ENCODE measurements at regions not wholly inside any gene's neighbourhood (a gene's known extent, or its start where the extent isn't known, plus 50 kb on each side); places are given as distances from the start of the nearest gene placed in this dataset.

DNA sequence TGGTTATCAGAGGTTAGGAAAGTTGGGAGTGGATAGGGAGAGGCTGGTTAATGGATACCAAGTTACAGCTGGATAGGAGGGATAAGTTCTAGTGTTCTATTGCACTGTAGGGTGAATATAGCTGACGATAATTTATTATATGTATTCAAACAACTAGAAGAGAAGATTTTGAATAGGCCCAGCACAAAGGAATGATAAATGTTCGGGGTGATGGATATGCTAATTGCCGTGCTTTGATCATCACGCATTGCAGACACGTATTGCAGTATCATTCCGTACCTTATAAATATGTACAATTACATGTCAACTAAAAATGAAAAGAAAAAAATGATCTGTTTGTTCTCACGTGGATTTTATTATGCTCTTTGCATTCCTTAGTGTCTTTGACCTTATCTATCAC, 369.2 kb upstream of the PKDCC start:
- no peak for DNase-seq (ENCODE audit: low read depth in 3 of 3)

DNA sequence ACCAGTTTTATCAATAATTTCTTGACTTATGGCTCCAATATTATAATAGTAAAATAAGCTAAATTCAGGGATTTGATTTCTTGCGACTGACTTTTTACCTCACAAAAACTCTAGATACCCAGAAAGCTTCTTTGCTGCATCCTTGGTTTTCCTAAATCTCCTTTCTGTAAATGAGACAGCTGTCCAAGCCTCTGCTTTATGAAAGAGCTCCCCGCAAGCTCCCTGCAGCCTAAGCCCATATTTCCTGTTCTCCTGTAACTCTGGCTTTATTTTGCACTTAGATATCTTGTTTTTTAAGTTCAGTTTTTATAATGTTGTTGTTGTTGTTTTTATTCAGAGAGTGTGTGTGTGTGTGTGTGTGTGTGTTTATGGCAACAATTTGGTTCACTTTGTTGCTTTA, 361.7 kb upstream of the PKDCC start:
- no peak for DNase-seq (ENCODE audit: low read depth in 3 of 3)

DNA sequence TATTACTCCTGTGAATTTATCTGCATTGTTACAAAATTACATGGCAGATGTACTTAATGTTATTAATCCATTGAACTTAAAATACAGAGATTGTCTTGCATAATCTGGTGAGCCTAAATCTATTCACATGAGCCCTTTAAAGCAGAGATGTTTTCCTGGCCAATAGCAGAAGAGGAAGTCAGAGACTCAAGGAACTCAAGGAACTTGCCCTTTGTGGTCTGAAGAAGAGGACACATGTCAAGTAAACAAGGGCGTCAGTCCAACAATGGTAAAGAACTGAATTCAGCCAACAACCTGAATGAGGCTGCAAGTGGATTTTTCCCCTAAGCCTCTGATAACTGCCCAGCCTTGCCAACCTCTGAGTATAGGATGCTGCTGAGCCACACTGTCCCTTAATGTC, 356.3 kb upstream of the PKDCC start:
- no peak for DNase-seq (ENCODE audit: low read depth in 3 of 3)

GRCh38 chr2:41694536-41695049, 353.2 kb upstream of the PKDCC start:
- no peak for DNase-seq (ENCODE audit: low read depth in 3 of 3)

DNA sequence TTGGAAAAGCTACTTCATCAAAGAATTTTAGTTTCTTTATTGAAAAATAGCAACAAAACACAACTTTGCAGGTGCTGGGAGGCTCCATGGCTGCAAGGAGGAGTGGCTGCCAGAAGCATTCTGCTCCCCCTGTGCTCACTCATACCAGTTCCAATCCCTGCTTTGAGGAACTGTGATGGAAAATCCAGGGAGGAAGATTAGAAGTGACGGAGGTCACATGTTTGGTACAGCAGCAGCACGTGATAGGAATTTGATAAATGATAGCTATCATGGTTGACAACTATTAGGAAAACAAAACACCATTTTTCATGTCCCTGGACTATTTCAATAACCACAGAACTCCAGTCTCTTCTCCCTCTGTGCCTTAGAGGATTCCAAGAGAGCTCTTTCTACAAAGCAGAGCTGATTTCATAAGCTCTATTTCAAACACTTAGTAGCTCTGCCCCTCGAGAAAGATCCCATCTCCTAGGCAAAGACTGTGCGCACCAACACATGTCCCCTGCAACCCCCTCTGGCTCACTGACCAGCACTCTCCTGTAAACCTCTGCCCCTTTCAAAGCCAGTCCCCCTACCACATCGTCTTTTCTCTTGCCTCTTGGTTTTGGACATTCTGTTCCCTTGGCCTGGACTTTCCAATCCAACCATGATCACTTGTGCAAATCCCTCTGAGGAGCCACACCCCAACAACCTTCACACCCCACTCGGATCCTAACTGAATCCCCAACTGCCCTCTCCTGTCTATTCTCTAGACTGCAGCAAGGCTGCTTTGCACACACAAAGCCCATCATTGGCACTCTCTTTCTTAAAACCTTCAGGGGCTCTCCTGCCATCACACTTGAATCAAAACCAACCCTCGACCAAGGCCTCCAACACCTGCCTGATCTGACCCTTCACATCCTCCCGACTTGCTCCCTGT, 352.4 kb upstream of the PKDCC start:
- no peak for DNase-seq (ENCODE audit: low read depth in 3 of 3)

GRCh38 chr2:41697389-41697788, 350.4 kb upstream of the PKDCC start:
- DNase-seq (ENCODE audit: low read depth in 3 of 3): no peak

GRCh38 chr2:41698678-41699422, 349.0 kb upstream of the PKDCC start:
- DNase-seq (ENCODE audit: low read depth in 3 of 3): peak in 1 of 3 experiments; percentile 11

GRCh38 chr2:41701231-41701630, 346.6 kb upstream of the PKDCC start:
- no peak for DNase-seq (ENCODE audit: low read depth in 3 of 3)

DNA sequence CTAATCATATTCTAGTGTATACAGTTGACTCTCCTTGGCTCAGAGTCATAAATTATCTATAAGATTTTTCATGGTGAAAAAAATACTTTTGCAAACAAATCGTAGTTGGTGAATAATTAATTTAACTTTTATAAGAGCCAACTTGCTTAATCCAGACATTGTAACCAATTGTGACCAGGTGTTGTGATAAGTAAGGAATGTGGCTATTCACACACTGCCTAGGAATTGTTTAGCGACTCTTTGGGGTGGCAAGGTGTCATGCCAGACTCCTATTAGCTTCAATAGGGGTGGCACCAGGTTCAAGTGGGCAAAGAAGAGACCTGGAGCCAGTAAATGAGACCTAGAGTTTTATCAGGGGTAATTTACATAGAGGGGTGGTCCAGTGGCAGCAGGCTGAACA, 344.7 kb upstream of the PKDCC start:
- DNase-seq (ENCODE audit: low read depth in 3 of 3): no peak

DNA sequence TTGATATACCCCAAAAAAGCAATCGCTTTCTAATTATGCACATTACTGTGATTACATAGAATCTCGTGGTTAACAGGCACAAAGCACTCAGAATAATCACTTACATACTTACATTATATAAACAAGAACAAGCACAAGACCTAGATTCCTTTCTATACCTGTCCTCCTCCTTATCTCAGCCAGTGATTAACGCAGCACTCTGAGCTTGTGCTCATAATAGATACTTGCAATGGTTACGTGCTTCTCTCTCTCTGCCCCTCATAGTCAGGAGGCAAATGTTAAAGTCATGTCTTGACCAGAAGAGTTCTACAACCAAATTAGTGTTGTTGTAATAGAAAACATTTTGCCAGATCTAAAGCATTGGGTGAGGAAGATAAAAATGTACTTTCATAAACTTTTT, 342.2 kb upstream of the PKDCC start:
- DNase-seq (ENCODE audit: low read depth in 3 of 3): no peak

GRCh38 chr2:41706286-41706685, 341.5 kb upstream of the PKDCC start:
- DNase-seq (ENCODE audit: low read depth in 3 of 3): no peak

- no peak for DNase-seq (ENCODE audit: low read depth in 3 of 3)
Measured at GRCh38 chr2:41707790-41708451, 339.9 kb upstream of the PKDCC start.

GRCh38 chr2:41709702-41710599, 337.9 kb upstream of the PKDCC start:
- no peak for DNase-seq (ENCODE audit: low read depth in 3 of 3)

GRCh38 chr2:41710944-41711343, 336.9 kb upstream of the PKDCC start:
- no peak for DNase-seq (ENCODE audit: low read depth in 3 of 3)

GRCh38 chr2:41711736-41712135, 336.1 kb upstream of the PKDCC start:
- DNase-seq (ENCODE audit: low read depth in 3 of 3): no peak

DNA sequence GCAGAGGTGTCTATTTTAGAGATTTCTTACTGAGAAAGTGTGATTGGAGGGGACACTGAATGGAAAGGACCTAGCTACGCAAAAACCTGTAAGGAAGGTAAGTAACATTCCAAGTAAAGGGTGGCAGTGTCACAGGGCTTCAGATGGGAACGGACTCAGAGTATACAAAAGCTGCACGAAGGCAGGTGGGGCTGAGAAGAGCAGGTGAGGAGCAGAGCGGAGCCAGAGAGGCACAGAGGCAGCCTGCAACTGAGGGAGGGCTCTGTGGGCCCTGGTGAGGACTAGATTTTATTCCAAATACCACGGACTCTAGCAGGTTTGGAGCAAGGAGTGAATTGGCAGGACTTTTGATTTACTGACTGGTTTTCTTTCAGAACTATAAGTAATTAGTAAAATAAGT, 331.3 kb upstream of the PKDCC start:
- no peak for DNase-seq (ENCODE audit: low read depth in 3 of 3)

DNA sequence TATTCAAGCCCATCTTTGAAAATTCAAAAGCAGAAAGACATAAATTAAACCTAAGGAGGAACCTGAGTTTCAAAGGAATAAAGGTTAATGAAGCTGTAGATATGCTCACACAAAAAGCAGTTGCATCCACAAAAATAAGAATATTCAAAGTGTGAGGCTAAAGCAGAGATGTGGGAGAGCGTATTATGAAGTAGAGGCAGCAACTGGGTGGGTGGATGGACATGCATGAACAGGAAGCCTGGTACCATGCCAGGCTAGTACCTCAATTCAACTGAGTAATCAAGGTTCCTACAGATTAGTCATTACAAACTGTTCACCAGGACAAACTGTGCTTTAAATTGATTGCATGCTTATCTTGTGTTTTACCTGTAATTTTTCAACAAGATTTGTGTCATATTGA, 330.0 kb upstream of the PKDCC start:
- no peak for DNase-seq (ENCODE audit: low read depth in 3 of 3)

- no peak for DNase-seq (ENCODE audit: low read depth in 3 of 3)
Measured at GRCh38 chr2:41718705-41719104, 329.1 kb upstream of the PKDCC start.

- DNase-seq (ENCODE audit: low read depth in 3 of 3): no peak
Measured at GRCh38 chr2:41719756-41720155, 328.1 kb upstream of the PKDCC start.

GRCh38 chr2:41720331-41721251, 327.2 kb upstream of the PKDCC start:
- DNase-seq (ENCODE audit: low read depth in 3 of 3): no peak

All from stimulated activated CD4-positive, alpha-beta T cell treated with anti-CD3 and anti-CD28 coated beads, TNF-alpha, amount 100 ng/mL, for 24 hours (primary cell).